C4-2B (cell line): ENCODE measurements at regions not wholly inside any gene's neighbourhood (a gene's known extent, or its start where the extent isn't known, plus 50 kb on each side); places are given as distances from the start of the nearest gene placed in this dataset.

Experiments
- ZFX ChIP-seq: fragments of 450-650 bp; IDR thresholded peaks from 2 replicates; pipeline ENCODE4 v1.6.1; 2017
- TF ChIP-seq, protein P1 (sequence below): fragments of 450-650 bp; conservative IDR thresholded peaks from 2 replicates; pipeline ENCODE4 v1.5.1; 2017; ENCODE audit warnings: mild to moderate bottlenecking

DNA sequence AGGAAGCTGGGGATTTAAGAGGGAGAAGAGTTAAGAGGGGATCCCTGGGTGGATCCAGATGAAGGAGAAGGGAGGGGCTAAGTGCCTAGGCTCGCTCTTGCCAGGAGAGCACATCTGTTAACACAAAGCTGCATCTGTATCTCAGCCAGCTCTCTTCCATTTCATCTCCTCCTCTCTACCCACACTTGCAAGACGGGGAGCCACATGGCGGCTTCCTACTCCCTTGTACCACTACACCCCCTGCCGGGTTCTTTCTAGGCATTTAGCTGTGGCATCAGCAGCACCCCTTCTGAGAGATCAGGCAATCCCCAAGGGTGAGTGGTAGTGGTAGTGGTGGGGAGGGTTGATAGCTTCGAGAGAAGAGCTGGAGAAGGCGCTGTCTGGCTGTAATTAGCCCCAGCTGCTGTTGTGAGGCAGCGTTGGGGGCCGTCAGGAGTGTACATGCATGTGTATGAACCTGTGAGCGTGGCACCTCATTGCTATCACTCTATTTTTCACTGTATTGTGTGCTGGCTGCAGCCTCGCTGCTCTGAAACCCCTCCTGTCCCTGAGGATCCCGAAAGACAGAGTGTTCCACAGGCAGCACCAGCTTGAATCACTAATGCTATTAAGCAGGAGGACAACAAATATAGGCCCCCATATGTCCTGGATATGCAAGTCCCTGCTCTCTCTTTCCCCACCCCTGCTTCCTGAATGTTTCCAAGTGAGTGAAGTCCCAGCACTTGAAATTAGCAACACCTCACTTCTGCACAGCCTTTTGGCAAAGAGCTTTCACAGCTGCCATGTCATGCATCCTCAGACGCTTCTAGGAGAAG, 73.7 kb downstream of the RTL9 start:
- TF ChIP-seq, protein P1, sequence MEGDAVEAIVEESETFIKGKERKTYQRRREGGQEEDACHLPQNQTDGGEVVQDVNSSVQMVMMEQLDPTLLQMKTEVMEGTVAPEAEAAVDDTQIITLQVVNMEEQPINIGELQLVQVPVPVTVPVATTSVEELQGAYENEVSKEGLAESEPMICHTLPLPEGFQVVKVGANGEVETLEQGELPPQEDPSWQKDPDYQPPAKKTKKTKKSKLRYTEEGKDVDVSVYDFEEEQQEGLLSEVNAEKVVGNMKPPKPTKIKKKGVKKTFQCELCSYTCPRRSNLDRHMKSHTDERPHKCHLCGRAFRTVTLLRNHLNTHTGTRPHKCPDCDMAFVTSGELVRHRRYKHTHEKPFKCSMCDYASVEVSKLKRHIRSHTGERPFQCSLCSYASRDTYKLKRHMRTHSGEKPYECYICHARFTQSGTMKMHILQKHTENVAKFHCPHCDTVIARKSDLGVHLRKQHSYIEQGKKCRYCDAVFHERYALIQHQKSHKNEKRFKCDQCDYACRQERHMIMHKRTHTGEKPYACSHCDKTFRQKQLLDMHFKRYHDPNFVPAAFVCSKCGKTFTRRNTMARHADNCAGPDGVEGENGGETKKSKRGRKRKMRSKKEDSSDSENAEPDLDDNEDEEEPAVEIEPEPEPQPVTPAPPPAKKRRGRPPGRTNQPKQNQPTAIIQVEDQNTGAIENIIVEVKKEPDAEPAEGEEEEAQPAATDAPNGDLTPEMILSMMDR = no peak
- TF ChIP-seq ZFX = no peak
